Hepatocyte (in vitro differentiated cells): ENCODE measurements at regions not wholly inside any gene's neighbourhood (a gene's known extent, or its start where the extent isn't known, plus 50 kb on each side); places are given as distances from the start of the nearest gene placed in this dataset.

Source experiments
- DNase-seq: peaks from one replicate; pipeline ENCODE4 v3.0.0-alpha.2; 2016; ENCODE audit warnings: low spot score
- H2AFZ ChIP-seq: fragments of 200-600 bp; sonication (generic); 2 replicates; pipeline ENCODE4 v1.6.0; 2016; ENCODE audit warnings: antibody characterized with exemption, mild to moderate bottlenecking
- H3K27ac ChIP-seq: fragments of 200-600 bp; sonication (generic); 2 replicates; pipeline ENCODE4 v1.5.1; 2016; ENCODE audit warnings: mild to moderate bottlenecking
- H3K27me3 ChIP-seq: fragments of 200-600 bp; sonication (generic); 2 replicates; pipeline ENCODE4 v1.6.1; 2016
- H3K36me3 ChIP-seq: fragments of 200-600 bp; sonication (generic); replicated peaks from 2 replicates; pipeline ENCODE4 v1.5.1; 2016; ENCODE audit warnings: low read depth; ENCODE audit not compliant: insufficient read depth
- H3K4me1 ChIP-seq: fragments of 200-600 bp; sonication (generic); 2 replicates; pipeline ENCODE4 v1.5.1; 2016; ENCODE audit warnings: mild to moderate bottlenecking, moderate library complexity; ENCODE audit not compliant: insufficient read depth
- H3K4me2 ChIP-seq: fragments of 200-600 bp; sonication (generic); 2 replicates; pipeline ENCODE4 v1.6.0; 2016
- H3K4me3 ChIP-seq: fragments of 200-600 bp; sonication (generic); 2 replicates; pipeline ENCODE4 v1.5.1; 2016; ENCODE audit warnings: mild to moderate bottlenecking
- H3K79me2 ChIP-seq: fragments of 200-600 bp; sonication (generic); 2 replicates; pipeline ENCODE4 v1.6.0; 2017; ENCODE audit warnings: mild to moderate bottlenecking
- H3K9me2 ChIP-seq: fragments of 200-600 bp; sonication (generic); replicated peaks from 2 replicates; pipeline ENCODE4 v1.6.0; 2017; ENCODE audit warnings: mild to moderate bottlenecking; ENCODE audit not compliant: insufficient read depth
- H3K9me3 ChIP-seq: fragments of 200-600 bp; sonication (generic); 2 replicates; pipeline ENCODE4 v1.5.1; 2016; ENCODE audit warnings: low read depth, mild to moderate bottlenecking
- H4K20me1 ChIP-seq: fragments of 200-600 bp; sonication (generic); 2 replicates; pipeline ENCODE4 v1.6.0; 2016; ENCODE audit warnings: mild to moderate bottlenecking; ENCODE audit not compliant: insufficient read depth, poor library complexity, severe bottlenecking
- EZH2 ChIP-seq: fragments of 200-600 bp; sonication (generic); IDR thresholded peaks from 2 replicates; pipeline ENCODE4 v1.6.1; 2016; ENCODE audit warnings: antibody characterized with exemption, mild to moderate bottlenecking, borderline replicate concordance
- EZH2phosphoT487 ChIP-seq: fragments of 200-600 bp; sonication (generic); IDR thresholded peaks from one replicate; pipeline ENCODE4 v1.6.1; 2018; ENCODE audit warnings: antibody characterized with exemption, mild to moderate bottlenecking, low read depth, moderate library complexity; ENCODE audit not compliant: unreplicated experiment, severe bottlenecking
- WGBS: methylation state at CpG from one replicate; pipeline ENCODE4 v1.1.6; 2016; ENCODE audit warnings: low lambda C conversion rate; ENCODE audit errors: missing lambda C conversion rate; 5-methylcytosine and 5-hydroxymethylcytosine counted together
- TF ChIP-seq, protein P1 (sequence below): fragments of 200-600 bp; sonication (generic); IDR thresholded peaks from 2 replicates; pipeline ENCODE4 v1.5.1; 2016; ENCODE audit warnings: antibody characterized with exemption, mild to moderate bottlenecking; ENCODE audit not compliant: poor library complexity

DNA sequence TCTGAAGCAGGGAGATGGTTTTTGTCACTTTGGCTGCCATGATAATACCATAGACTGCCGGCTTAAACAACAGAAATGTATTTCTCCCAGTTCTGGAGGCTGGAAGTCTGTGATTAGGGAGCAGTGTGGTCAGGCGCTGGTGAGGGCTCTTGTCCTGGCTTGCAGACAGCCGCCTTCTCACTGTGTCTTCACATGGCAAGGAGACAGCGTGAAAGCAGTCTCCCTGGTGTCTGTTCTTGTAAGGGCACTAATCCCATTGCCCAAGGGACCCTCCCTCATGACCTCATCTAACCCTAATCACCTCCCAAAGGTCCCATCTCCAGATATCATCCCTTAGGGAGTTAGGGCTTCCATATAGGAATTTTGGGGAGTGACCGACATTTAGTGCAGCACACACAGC, 167.0 kb downstream of the ENGASE start:
- Histone ChIP-seq H3K9me3 (no peaks in the 10 kb centered on the region), H3K4me1 (no peaks in the 10 kb centered on the region), H3K27ac (no peak overlapping the region), H3K4me2 (no peak overlapping the region), H3K27me3 (peaks cover 3% of the 10 kb centered on the region), H4K20me1 (no peaks in the 10 kb centered on the region), H2AFZ (no peak overlapping the region), H3K36me3 (no peaks in the 10 kb centered on the region), H3K79me2 (no peaks in the 10 kb centered on the region), H3K4me3 (no peak overlapping the region), H3K9me2 (no peaks in the 10 kb centered on the region)
- DNase-seq = no peak
- 86% methylated on average over 5 of the region's 5 CpGs for WGBS
- TF ChIP-seq EZH2phosphoT487 (no peak), EZH2 (no peak)
- TF ChIP-seq, protein P1, sequence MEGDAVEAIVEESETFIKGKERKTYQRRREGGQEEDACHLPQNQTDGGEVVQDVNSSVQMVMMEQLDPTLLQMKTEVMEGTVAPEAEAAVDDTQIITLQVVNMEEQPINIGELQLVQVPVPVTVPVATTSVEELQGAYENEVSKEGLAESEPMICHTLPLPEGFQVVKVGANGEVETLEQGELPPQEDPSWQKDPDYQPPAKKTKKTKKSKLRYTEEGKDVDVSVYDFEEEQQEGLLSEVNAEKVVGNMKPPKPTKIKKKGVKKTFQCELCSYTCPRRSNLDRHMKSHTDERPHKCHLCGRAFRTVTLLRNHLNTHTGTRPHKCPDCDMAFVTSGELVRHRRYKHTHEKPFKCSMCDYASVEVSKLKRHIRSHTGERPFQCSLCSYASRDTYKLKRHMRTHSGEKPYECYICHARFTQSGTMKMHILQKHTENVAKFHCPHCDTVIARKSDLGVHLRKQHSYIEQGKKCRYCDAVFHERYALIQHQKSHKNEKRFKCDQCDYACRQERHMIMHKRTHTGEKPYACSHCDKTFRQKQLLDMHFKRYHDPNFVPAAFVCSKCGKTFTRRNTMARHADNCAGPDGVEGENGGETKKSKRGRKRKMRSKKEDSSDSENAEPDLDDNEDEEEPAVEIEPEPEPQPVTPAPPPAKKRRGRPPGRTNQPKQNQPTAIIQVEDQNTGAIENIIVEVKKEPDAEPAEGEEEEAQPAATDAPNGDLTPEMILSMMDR = no peak

DNA sequence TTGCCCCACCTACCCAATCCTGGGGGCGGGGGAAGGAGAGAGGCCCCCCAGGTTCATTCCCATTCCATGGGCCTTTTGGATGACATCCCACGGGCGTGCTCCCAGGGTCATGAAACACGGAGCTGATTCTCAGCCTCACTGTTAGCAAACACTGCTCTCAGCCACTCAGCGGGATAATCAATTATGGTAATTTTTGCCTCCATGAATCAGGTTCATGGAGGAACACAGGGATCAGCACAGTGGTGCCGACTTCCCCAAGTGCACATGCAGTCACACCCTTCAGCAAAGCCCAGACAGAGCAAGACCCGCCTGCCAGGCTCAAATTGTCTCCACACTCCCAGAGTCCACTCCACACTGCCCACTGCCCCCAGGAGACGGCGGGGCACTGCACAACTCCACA, 164.6 kb downstream of the ENGASE start:
- peaks cover 7% of the 10 kb centered on the region for H3K27me3 ChIP-seq
- H3K4me1 ChIP-seq = no peaks in the 10 kb centered on the region
- H3K36me3 ChIP-seq = no peaks in the 10 kb centered on the region
- H3K79me2 ChIP-seq = no peaks in the 10 kb centered on the region
- H3K27ac ChIP-seq = no peak overlapping the region
- DNase-seq = no peak
- H4K20me1 ChIP-seq = no peaks in the 10 kb centered on the region
- no peaks in the 10 kb centered on the region for H3K9me2 ChIP-seq
- WGBS = 88% methylated on average over 9 of the region's 9 CpGs
- no peak overlapping the region for H2AFZ ChIP-seq
- no peak overlapping the region for H3K4me2 ChIP-seq
- no peak for TF ChIP-seq EZH2
- TF ChIP-seq, protein P1 = no peak
- TF ChIP-seq EZH2phosphoT487 = no peak
- no peaks in the 10 kb centered on the region for H3K9me3 ChIP-seq
- H3K4me3 ChIP-seq = no peak overlapping the region

DNA sequence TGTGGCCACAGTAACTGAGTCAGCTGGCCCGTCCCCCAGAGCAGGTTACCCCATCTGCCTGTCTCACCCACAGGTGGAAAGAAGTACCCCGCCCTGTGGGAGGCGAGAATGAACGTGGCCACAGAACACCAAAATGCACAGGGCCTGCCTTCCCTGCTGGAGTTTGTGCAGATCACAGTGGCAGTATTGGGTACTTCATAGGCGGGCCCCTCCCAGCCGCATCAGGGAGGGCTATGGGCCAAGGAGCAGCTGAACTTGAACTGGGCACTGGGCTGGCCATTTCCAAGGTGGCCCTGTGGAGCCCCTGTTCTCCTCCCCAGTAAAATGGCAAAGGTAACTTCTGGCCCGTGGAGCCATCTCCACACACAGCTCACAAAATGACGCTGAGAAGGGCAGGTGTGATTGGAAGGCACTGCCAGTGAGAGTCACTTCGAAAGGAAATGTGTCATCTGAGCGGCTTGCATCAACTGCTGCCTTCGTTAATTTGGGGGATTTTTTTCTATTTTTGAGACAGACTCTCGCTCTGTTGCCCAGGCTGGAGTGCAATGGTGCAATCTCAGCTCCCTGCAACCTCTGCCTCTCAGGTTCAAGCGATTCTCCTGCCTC, 162.9 kb downstream of the ENGASE start:
- H2AFZ ChIP-seq = no peak overlapping the region
- 91% methylated on average over 13 of the region's 13 CpGs for WGBS
- H3K4me3 ChIP-seq = no peak overlapping the region
- no peaks in the 10 kb centered on the region for H3K9me3 ChIP-seq
- H3K9me2 ChIP-seq = no peaks in the 10 kb centered on the region
- no peak overlapping the region for H3K27ac ChIP-seq
- H3K4me2 ChIP-seq = no peak overlapping the region
- H3K36me3 ChIP-seq = no peaks in the 10 kb centered on the region
- DNase-seq = no peak
- no peaks in the 10 kb centered on the region for H4K20me1 ChIP-seq
- peaks cover 7% of the 10 kb centered on the region for H3K27me3 ChIP-seq
- TF ChIP-seq, protein P1 = no peak
- TF ChIP-seq EZH2 (no peak), EZH2phosphoT487 (no peak)
- H3K79me2 ChIP-seq = no peaks in the 10 kb centered on the region
- no peaks in the 10 kb centered on the region for H3K4me1 ChIP-seq

DNA sequence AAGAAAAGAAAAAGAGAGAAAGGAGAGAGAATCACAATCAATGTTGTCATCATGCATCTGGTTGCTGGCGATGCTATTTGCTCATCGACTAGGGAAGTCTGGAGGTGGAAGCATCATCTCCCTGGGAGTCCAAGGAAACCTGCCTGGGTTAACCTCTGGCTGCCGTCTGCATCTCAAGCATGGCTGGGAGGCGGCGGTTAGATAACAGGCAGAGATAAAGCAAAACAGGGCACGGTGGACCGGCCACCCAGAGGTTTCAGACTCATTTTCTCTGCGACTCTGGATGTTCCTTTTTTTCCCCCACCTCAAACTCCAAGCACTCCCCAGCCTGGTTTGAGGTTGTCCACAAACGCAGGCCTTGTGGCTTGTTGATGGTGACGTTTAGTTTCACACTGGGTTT, 161.2 kb downstream of the ENGASE start:
- no peaks in the 10 kb centered on the region for H3K9me3 ChIP-seq
- no peak overlapping the region for H2AFZ ChIP-seq
- 55% methylated on average over 10 of the region's 10 CpGs for WGBS
- no peaks in the 10 kb centered on the region for H4K20me1 ChIP-seq
- H3K4me3 ChIP-seq = no peak overlapping the region
- no peaks in the 10 kb centered on the region for H3K36me3 ChIP-seq
- H3K27ac ChIP-seq = no peak overlapping the region
- H3K27me3 ChIP-seq = peaks cover 7% of the 10 kb centered on the region
- DNase-seq = no peak
- no peaks in the 10 kb centered on the region for H3K79me2 ChIP-seq
- no peak overlapping the region for H3K4me2 ChIP-seq
- no peaks in the 10 kb centered on the region for H3K4me1 ChIP-seq
- TF ChIP-seq EZH2phosphoT487 (no peak), EZH2 (no peak)
- TF ChIP-seq, protein P1 = no peak
- H3K9me2 ChIP-seq = no peaks in the 10 kb centered on the region
